Esophagus squamous epithelium (tissue), 4 donors: ENCODE measurements at regions not wholly inside any gene's neighbourhood (a gene's known extent, or its start where the extent isn't known, plus 50 kb on each side); places are given as distances from the start of the nearest gene placed in this dataset.

ENCODE experiments used
- CTCF ChIP-seq, 6 experiments: fragments of 450-650 bp in 4 of 6; fragments of 200-600 bp in 2 of 6; sonication (generic) in 2 of 6; IDR thresholded peaks; one replicate each; pipeline ENCODE4 v1.5.1; 2016 to 2019; ENCODE audit warnings: antibody characterized with exemption in 6 of 6, mild to moderate bottlenecking in 4 of 6, moderate library complexity in 4 of 6
- POLR2A ChIP-seq, 4 donors: fragments of 450-650 bp; IDR thresholded peaks; one replicate each; pipeline ENCODE4 v1.6.1; 2017; ENCODE audit warnings: antibody characterized with exemption in 4 of 4, mild to moderate bottlenecking in 4 of 4, moderate library complexity in 3 of 4

- TF ChIP-seq CTCF (IDR thresholded peaks at IDR 0.05) (no peak), POLR2A (IDR thresholded peaks at IDR 0.05) (no peak)
These were observed 242.4 kb downstream of the KLF12 start for GRCh38 chr13:73891805-73892204.
